ENCODE measurements at regions not wholly inside any gene's neighbourhood (a gene's known extent, or its start where the extent isn't known, plus 50 kb on each side); places are given as distances from the start of the nearest gene placed in this dataset.

- no peak for DNase-seq (ENCODE audit: low spot score)
These were observed 239.8 kb downstream of the MAFB start for GRCh38 chr20:40449144-40449690.

DNA sequence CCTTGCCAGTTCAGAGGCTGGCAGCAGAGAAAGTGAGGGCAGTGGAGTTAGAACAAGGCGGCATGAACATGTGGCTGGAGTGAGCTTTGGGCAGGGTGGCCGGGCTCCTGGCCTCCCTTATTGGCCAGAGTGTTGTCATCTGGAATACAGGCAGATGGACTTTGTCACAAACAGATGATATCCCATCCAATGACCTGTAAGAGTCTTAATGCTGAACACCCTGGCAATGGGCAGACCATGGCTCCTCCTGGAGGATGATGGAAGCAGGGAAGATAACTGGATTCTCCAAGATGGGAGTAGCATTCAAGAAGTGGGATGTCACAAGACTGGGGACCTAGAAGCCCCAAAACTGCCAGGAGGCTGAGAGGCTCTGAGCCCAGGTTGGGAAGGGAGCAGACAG lies 242.1 kb downstream of the MAFB start:
- DNase-seq (ENCODE audit: low spot score), result no peak

GRCh38 chr20:40444516-40444915 lies 244.5 kb downstream of the MAFB start:
- no peak for DNase-seq (ENCODE audit: low spot score)

- no peak for DNase-seq (ENCODE audit: low spot score)
These were observed 245.3 kb downstream of the MAFB start for GRCh38 chr20:40443753-40444152.

DNA sequence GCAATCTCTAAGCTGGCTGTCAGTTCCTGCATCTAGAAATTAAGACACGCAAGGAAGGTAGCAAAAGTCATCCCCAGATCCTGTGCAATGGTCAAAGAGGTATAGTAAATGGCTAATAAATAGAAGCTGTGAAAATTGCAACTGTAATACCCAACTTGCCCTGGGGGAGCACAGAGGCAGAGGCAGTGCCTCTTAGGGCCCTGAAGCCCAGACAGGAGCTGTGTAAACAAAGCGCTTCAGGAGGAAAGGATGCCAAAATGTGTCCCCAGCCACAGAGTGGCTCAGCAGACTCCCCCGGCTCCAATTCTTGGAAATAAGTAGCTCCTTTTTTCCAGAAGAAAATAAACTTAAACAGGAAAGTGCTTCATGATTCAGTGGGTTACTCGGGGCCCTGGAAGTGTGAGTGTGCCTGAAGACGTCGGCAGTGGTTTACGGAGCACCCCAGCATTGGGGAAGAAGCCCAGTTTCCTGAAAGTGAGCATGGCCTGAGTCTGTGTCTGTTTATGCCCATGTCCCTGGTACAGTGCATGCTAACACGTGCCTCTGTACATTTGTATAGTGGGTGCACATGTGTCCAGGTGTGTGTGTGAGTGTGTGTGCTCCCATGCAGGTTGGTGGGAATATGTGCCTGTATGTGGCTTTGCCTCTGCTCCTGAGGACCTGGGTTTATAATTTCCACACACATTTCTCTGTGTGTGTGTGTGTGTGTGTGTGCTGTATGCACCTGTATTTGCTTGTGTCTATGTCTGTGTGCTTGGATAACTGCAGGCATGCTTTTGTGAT lies 246.7 kb downstream of the MAFB start:
- DNase-seq (ENCODE audit: low spot score), result no peak

- DNase-seq (ENCODE audit: low spot score), result no peak
These were observed 247.3 kb downstream of the MAFB start for GRCh38 chr20:40441771-40442170.

- no peak for DNase-seq (ENCODE audit: low spot score)
These were observed 250.7 kb downstream of the MAFB start for GRCh38 chr20:40438161-40438830.

DNA sequence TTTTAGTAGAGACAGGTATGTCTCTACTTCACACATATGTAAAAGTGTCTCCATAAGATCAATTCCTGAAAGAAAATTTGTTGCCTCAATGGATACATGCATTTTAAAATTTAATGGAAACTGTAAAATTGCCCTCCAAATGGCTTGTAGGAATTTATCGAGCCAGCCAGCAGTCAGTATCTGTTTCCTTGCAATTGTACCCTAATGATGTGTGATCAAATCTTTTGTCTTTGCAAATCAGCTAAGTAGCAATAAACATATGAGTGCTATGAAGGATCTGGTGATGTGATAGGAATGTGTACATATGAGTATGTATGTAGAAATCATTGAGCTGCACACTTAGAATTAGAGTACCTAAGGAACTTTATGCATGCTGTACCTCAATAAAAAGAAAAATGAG lies 253.0 kb downstream of the MAFB start:
- no peak for DNase-seq (ENCODE audit: low spot score)

DNA sequence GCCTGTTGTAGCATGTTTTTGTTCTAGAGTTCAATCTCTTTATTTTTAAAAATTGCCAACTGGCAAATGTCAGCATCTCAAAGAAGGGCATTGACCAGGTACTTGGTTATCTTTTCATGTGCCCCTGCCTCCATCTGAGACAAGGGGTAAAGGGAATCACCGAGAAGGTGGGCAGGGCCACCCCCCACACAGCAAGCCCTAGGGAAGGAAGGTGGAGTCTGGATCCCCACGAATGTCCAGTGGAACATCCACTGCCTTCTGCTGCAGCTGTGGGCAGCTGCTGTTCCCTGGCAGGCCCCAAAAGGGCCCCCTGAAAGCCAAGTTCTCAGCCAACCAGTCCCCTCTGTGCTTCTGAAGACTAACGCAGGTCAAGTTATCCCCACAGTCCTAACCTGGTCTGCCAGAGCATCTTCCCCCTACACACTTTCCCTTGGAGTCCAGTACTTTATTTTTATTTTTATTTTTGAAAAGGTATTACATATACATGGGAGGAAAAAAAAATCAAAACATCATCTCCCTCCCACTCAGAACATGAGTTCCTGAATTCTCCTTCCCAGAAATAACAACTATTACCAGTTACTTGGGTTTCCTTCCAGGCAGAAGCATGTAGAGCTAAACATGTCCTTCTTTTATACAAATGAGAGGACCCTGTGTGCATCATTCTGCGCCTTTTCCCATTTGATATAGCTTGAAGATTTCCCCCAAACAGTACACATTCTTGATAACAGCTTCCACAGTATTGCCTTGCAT lies 253.7 kb downstream of the MAFB start:
- no peak for DNase-seq (ENCODE audit: low spot score)

GRCh38 chr20:40434122-40434521 lies 254.9 kb downstream of the MAFB start:
- DNase-seq (ENCODE audit: low spot score), result no peak

GRCh38 chr20:40433341-40433861 lies 255.6 kb downstream of the MAFB start:
- no peak for DNase-seq (ENCODE audit: low spot score)

- DNase-seq (ENCODE audit: low spot score), result no peak
These were observed 257.4 kb downstream of the MAFB start for GRCh38 chr20:40431611-40432010.

DNA sequence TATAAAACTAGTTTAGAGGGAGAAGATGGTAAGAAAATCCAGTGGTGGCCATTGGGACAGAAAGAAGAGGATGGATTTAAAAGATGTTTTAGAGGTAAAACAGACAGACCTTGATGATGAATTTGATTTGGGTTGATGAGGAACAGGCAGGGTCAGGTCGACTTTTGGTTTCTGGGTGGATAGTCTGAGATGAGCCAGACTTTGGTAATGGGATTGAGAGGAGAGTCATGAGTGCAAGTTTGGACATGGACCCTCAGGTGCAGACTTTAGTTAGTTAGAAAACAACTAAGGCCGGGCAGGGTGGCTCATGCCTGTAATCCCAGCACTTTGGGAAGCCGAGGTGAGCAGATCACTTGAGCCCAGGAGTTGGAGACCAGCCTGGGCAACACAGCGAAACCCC lies 257.9 kb downstream of the MAFB start:
- DNase-seq (ENCODE audit: low spot score), result no peak

- DNase-seq (ENCODE audit: low spot score), result no peak
These were observed 262.0 kb downstream of the MAFB start for GRCh38 chr20:40427026-40427425.

GRCh38 chr20:40424695-40425094 lies 264.3 kb downstream of the MAFB start:
- no peak for DNase-seq (ENCODE audit: low spot score)

DNA sequence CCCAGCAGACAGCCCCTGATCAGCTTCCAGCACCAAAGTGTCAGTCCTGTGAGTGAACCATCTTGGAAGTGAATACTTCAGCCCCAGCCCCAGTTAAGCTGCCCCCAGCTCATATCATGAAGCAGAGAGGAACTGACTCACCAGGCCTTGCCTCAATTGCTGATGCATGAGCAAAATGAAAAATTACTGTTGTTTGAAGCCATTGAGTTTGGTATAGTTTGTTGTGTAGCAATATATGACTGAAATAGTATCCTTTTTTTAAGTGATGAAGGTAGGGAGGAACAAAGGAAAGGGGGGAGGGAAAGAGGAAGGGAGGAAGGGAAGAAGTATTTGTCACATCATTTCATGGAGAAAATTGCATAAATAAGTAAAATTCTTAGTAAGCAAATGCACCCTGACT lies 266.4 kb downstream of the MAFB start:
- DNase-seq (ENCODE audit: low spot score), result no peak

GRCh38 chr20:40416274-40416673 lies 272.8 kb downstream of the MAFB start:
- DNase-seq (ENCODE audit: low spot score), result no peak

DNA sequence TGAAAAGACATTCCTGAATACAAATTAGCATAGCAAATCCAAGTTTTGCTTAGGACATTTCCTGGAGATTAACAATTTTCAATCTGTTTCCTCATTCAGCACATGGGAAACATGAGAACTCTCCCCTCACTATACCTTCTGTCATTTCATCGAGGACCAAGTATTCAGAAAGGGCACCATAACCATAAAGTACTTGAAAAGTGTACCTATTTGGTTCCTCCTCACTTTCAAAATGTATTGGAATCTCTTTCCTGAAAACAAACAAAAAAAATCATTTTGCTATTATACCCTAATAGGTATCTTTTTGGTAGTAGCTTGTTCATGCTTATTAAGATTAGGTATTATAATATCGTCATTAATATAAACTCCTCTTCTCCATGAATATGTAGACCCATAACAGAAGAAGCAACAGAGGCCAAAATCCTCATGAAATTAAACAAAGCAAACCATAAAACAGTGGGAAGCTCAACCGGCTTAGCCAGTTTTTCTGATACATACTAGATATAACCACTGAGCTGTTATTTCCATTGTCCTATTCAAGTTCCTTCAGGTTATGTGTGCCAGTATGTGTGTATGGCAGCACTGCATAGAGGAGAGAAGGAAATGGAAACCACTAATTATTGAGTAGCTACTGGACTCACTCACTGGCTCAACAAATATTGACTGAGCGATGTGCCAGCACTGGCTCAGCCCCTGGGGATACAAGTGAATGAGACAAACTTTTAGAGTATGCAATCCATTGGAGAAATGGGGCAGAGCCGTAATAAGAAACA lies 274.0 kb downstream of the MAFB start:
- DNase-seq (ENCODE audit: low spot score), result no peak

GRCh38 chr20:40410028-40410427 lies 279.0 kb downstream of the MAFB start:
- no peak for DNase-seq (ENCODE audit: low spot score)

DNA sequence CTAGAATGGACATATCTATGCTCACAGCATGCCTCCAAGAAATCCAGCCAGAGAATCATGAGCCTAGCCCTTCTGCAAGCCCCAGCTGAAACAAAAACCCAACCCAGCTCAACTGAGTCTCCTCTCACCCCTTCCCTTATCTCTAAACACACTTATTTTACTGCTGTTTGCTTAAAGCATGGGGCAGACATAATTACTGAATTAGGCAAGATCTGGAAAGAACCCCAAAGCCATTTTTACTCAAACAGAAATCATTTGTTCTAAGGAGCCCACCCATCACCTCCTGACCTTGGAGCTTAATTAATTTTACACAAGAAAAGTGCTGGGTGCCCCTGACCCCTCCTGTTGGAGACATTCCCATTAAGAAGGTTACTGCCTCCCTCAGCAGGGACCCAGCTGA lies 291.6 kb downstream of the MAFB start:
- no peak for DNase-seq (ENCODE audit: low spot score)

GRCh38 chr20:40393197-40394079 lies 295.6 kb downstream of the MAFB start:
- no peak for DNase-seq (ENCODE audit: low spot score)
